Transverse colon (tissue), 4 donors: ENCODE measurements at regions not wholly inside any gene's neighbourhood (a gene's known extent, or its start where the extent isn't known, plus 50 kb on each side); places are given as distances from the start of the nearest gene placed in this dataset.

Experiments used
- DNase-seq: peaks from one replicate; pipeline ENCODE4 v3.0.0-alpha.2; 2019
- H3K27ac ChIP-seq, 4 donors: fragments of 200-600 bp; sonication (generic); 2 replicates each; pipeline ENCODE4 v1.5.1; 2016 to 2018; ENCODE audit warnings: inconsistent platforms in 4 of 4
- H3K27me3 ChIP-seq: fragments of 200-600 bp; sonication (generic); 2 replicates; pipeline ENCODE4 v1.5.1; 2017; ENCODE audit warnings: inconsistent platforms
- H3K36me3 ChIP-seq, 4 donors: fragments of 200-600 bp; sonication (generic); 2 replicates each; pipeline ENCODE4 v1.5.1; 2017 to 2019; ENCODE audit warnings: inconsistent platforms in 4 of 4
- H3K4me1 ChIP-seq, 4 donors: fragments of 200-600 bp; sonication (generic); 2 replicates each; pipeline ENCODE4 v1.5.1; 2017 to 2020; ENCODE audit warnings: inconsistent platforms in 4 of 4
- H3K4me3 ChIP-seq, 4 donors: fragments of 200-600 bp; sonication (generic); 1 replicate in 1 of 4; 2 replicates in 3 of 4; pipeline versions ENCODE4 v1.5.1 to v1.6.1; 2017 to 2019; ENCODE audit warnings: inconsistent platforms in 4 of 4
- H3K9me3 ChIP-seq, 2 donors: fragments of 200-600 bp; sonication (generic); 2 replicates each; pipeline ENCODE4 v1.5.1; 2017 to 2019; ENCODE audit warnings: inconsistent platforms in 2 of 2
- EP300 ChIP-seq: sonication (generic); formaldehyde crosslinking; IDR thresholded peaks from one replicate; pipeline ENCODE4 v1.6.1; 2017; ENCODE audit warnings: antibody characterized with exemption, low read depth
- POLR2A ChIP-seq: fragments of 450-650 bp; IDR thresholded peaks from one replicate; pipeline ENCODE4 v1.6.1; 2016; ENCODE audit warnings: antibody characterized with exemption, mild to moderate bottlenecking, moderate library complexity
- POLR2AphosphoS5 ChIP-seq, 3 donors: sonication (generic); formaldehyde crosslinking; IDR thresholded peaks; one replicate each; pipeline ENCODE4 v1.6.1; 2016; ENCODE audit warnings: antibody characterized with exemption in 3 of 3
- WGBS, 2 donors: methylation state at CpG; one replicate each; pipeline ENCODE4 v1.1.5; 2018; ENCODE audit warnings: low coverage in 1 of 2; 5-methylcytosine and 5-hydroxymethylcytosine counted together
- in situ Hi-C, 4 donors: fragments of 200-750 bp; cut with MboI; loops; one replicate each; pipeline versions ENCODE4 v1.15.0 to v1.15.1; 2017; ENCODE audit warnings: low sequenced_read_pairs in 3 of 4, low pct_ligation_motif_present in 1 of 4, low pct_unique_long_range_greater_than_20kb in 1 of 4
- intact Hi-C: fragments of 100-400 bp; cut with DNase I; formaldehyde crosslinking; loops from one replicate; pipeline ENCODE4 v1.15.1; 2023; ENCODE audit warnings: low total_unique reads
- TF ChIP-seq, protein P1 (sequence below), 5 experiments: fragments of 200-600 bp in 3 of 5; fragments of 450-650 bp in 2 of 5; sonication (generic) in 3 of 5; IDR thresholded peaks; 1 replicate in 2 of 5; 2 replicates in 3 of 5; pipeline ENCODE4 v1.5.1; 2016 to 2017; ENCODE audit warnings: antibody characterized with exemption in 5 of 5, inconsistent platforms in 3 of 5, mild to moderate bottlenecking in 2 of 5, moderate library complexity in 1 of 5

DNA sequence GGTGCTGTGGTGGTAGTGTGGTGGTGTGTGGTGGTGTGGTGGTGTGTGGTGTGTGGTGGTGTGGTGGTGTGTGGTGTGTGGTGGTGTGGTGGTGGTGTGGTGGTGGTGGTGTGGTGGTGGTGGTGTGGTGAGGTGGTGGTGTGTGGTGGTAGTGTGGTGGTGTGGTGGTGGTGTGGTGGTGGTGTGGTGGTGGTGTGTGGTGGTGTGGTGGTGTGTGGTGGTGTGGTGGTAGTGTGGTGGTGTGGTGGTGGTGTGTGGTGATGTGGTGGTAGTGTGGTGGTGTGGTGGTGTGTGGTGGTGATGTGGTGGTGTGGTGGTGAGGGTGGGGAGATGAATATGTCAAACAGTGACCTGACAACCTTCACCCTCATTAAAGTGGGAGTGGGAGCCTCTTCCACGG is 55.6 kb upstream of the DLGAP1 start:
- intact Hi-C loops: no loop called here
- Histone ChIP-seq H3K4me3 (no peak overlapping the region), H3K9me3 (no peaks in the 10 kb centered on the region), H3K4me1 (no peaks in the 10 kb centered on the region), H3K27me3 (no peaks in the 10 kb centered on the region), H3K36me3 (no peaks in the 10 kb centered on the region), H3K27ac (no peak overlapping the region)
- DNase-seq: no peak
- TF ChIP-seq POLR2A (no peak), EP300 (no peak), POLR2AphosphoS5 (IDR thresholded peaks at IDR 0.05) (no peak)
- WGBS, 2 donors: 88 to 92% methylated on average over 1 of the region's 1 CpG
- in situ Hi-C loops: no loop called here

DNA sequence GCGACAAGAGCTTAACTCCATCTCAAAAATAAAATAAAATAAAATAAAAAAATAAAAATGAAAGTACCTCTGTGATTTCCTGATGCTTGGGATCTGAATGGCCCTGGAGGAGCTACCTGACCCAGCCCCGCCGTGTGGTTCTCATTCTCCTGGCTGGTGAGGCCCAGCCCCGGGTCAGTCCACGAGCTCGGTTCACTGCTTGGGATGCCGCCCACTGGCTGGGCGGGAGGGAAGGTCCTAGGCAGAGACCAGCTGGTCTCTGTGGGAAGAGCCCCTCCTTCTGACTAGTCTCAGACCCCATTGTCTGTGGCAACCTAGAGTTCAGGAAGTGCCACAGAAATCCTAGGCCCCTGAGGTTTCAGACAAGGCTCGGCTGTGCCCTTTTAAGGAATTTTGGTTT is 55.1 kb upstream of the DLGAP1 start:
- in situ Hi-C loops: no loop called here
- Histone ChIP-seq H3K36me3 (no peaks in the 10 kb centered on the region), H3K9me3 (no peaks in the 10 kb centered on the region), H3K27ac (no peak overlapping the region), H3K4me1 (no peaks in the 10 kb centered on the region), H3K4me3 (no peak overlapping the region), H3K27me3 (no peaks in the 10 kb centered on the region)
- intact Hi-C loops: no loop called here
- WGBS, 2 donors: 86 to 90% methylated on average over 1 to 9 of the region's 9 CpGs
- TF ChIP-seq EP300 (no peak), POLR2AphosphoS5 (IDR thresholded peaks at IDR 0.05) (no peak), POLR2A (no peak)
- TF ChIP-seq, protein P1, sequence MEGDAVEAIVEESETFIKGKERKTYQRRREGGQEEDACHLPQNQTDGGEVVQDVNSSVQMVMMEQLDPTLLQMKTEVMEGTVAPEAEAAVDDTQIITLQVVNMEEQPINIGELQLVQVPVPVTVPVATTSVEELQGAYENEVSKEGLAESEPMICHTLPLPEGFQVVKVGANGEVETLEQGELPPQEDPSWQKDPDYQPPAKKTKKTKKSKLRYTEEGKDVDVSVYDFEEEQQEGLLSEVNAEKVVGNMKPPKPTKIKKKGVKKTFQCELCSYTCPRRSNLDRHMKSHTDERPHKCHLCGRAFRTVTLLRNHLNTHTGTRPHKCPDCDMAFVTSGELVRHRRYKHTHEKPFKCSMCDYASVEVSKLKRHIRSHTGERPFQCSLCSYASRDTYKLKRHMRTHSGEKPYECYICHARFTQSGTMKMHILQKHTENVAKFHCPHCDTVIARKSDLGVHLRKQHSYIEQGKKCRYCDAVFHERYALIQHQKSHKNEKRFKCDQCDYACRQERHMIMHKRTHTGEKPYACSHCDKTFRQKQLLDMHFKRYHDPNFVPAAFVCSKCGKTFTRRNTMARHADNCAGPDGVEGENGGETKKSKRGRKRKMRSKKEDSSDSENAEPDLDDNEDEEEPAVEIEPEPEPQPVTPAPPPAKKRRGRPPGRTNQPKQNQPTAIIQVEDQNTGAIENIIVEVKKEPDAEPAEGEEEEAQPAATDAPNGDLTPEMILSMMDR (IDR thresholded peaks at IDR 0.05): no peak
- DNase-seq: no peak
